HEK293 (cell line): ENCODE measurements at regions not wholly inside any gene's neighbourhood (a gene's known extent, or its start where the extent isn't known, plus 50 kb on each side); places are given as distances from the start of the nearest gene placed in this dataset.

Source experiments
- BCL6B ChIP-seq: fragments of 450-650 bp; formaldehyde crosslinking; IDR thresholded peaks from 2 replicates; pipeline ENCODE4 v1.5.1; 2017; ENCODE audit warnings: missing biosample characterization, missing genetic modification characterization
- CTCF ChIP-seq: fragments of 450-650 bp; formaldehyde crosslinking; IDR thresholded peaks from 2 replicates; pipeline ENCODE4 v1.5.1; 2016; ENCODE audit warnings: missing biosample characterization, missing genetic modification characterization
- KLF17 ChIP-seq: fragments of 450-650 bp; formaldehyde crosslinking; IDR thresholded peaks from 2 replicates; pipeline ENCODE4 v1.5.1; 2016; ENCODE audit warnings: missing biosample characterization, missing genetic modification characterization
- KLF8 ChIP-seq: fragments of 450-650 bp; formaldehyde crosslinking; IDR thresholded peaks from 2 replicates; pipeline ENCODE4 v1.5.1; 2016; ENCODE audit warnings: missing biosample characterization, missing genetic modification characterization
- MYNN ChIP-seq: fragments of 450-650 bp; formaldehyde crosslinking; IDR thresholded peaks from 2 replicates; pipeline ENCODE4 v1.5.1; 2016; ENCODE audit warnings: missing biosample characterization, missing genetic modification characterization, borderline replicate concordance
- REPIN1 ChIP-seq: fragments of 450-650 bp; formaldehyde crosslinking; IDR thresholded peaks from 2 replicates; pipeline ENCODE4 v1.5.1; 2017; ENCODE audit warnings: missing biosample characterization, missing genetic modification characterization, low read depth
- SP7 ChIP-seq: fragments of 450-650 bp; formaldehyde crosslinking; IDR thresholded peaks from 2 replicates; pipeline ENCODE4 v1.5.1; 2016; ENCODE audit warnings: missing biosample characterization, missing genetic modification characterization
- TCF7L2 ChIP-seq: IDR thresholded peaks from 2 replicates; pipeline ENCODE4 v1.6.1; 2011; ENCODE audit warnings: low read depth, mild to moderate bottlenecking, inconsistent platforms, low read length, moderate library complexity, borderline replicate concordance
- ZNF133 ChIP-seq: fragments of 450-650 bp; formaldehyde crosslinking; IDR thresholded peaks from 2 replicates; pipeline ENCODE4 v1.5.1; 2016; ENCODE audit warnings: missing biosample characterization, missing genetic modification characterization
- ZNF148 ChIP-seq: fragments of 450-650 bp; formaldehyde crosslinking; IDR thresholded peaks from 2 replicates; pipeline ENCODE4 v1.5.0; 2017; ENCODE audit warnings: missing biosample characterization, missing genetic modification characterization, borderline replicate concordance
- ZNF157 ChIP-seq: fragments of 450-650 bp; formaldehyde crosslinking; IDR thresholded peaks from 2 replicates; pipeline ENCODE4 v1.5.1; 2016; ENCODE audit warnings: missing biosample characterization, missing genetic modification characterization
- ZNF175 ChIP-seq: fragments of 450-650 bp; formaldehyde crosslinking; IDR thresholded peaks from 2 replicates; pipeline ENCODE4 v1.5.1; 2016; ENCODE audit warnings: missing biosample characterization, missing genetic modification characterization
- ZNF202 ChIP-seq: fragments of 450-650 bp; formaldehyde crosslinking; IDR thresholded peaks from 2 replicates; pipeline ENCODE4 v1.5.1; 2016; ENCODE audit warnings: missing biosample characterization, missing genetic modification characterization, borderline replicate concordance
- ZNF266 ChIP-seq: fragments of 450-650 bp; formaldehyde crosslinking; IDR thresholded peaks from 2 replicates; pipeline ENCODE4 v1.5.1; 2016; ENCODE audit warnings: missing biosample characterization, missing genetic modification characterization, low read depth
- ZNF311 ChIP-seq: fragments of 450-650 bp; formaldehyde crosslinking; IDR thresholded peaks from 2 replicates; pipeline ENCODE4 v1.5.1; 2017; ENCODE audit warnings: missing biosample characterization, missing genetic modification characterization, borderline replicate concordance
- ZNF398 ChIP-seq: fragments of 450-650 bp; formaldehyde crosslinking; IDR thresholded peaks from 2 replicates; pipeline ENCODE4 v1.5.1; 2017; ENCODE audit warnings: missing biosample characterization, missing genetic modification characterization
- ZNF518A ChIP-seq: fragments of 450-650 bp; formaldehyde crosslinking; conservative IDR thresholded peaks from 2 replicates; pipeline ENCODE4 v1.5.1; 2016; ENCODE audit warnings: low read depth, missing biosample characterization, missing genetic modification characterization
- ZNF558 ChIP-seq: fragments of 450-650 bp; formaldehyde crosslinking; IDR thresholded peaks from 2 replicates; pipeline ENCODE4 v1.5.1; 2016; ENCODE audit warnings: missing biosample characterization, missing genetic modification characterization
- ZNF629 ChIP-seq: fragments of 450-650 bp; formaldehyde crosslinking; IDR thresholded peaks from 2 replicates; pipeline ENCODE4 v1.5.1; 2017; ENCODE audit warnings: missing biosample characterization, missing genetic modification characterization
- ZNF670 ChIP-seq: fragments of 450-650 bp; formaldehyde crosslinking; IDR thresholded peaks from 2 replicates; pipeline ENCODE4 v1.5.1; 2016; ENCODE audit warnings: missing biosample characterization, missing genetic modification characterization, low read depth
- ZNF837 ChIP-seq: fragments of 450-650 bp; formaldehyde crosslinking; IDR thresholded peaks from 2 replicates; pipeline ENCODE4 v1.5.1; 2016; ENCODE audit warnings: missing biosample characterization, missing genetic modification characterization
- ZSCAN23 ChIP-seq: fragments of 450-650 bp; formaldehyde crosslinking; IDR thresholded peaks from 2 replicates; pipeline ENCODE4 v1.5.1; 2016; ENCODE audit warnings: missing biosample characterization, missing genetic modification characterization
- ZSCAN4 ChIP-seq: fragments of 450-650 bp; formaldehyde crosslinking; IDR thresholded peaks from 2 replicates; pipeline ENCODE4 v1.5.1; 2017; ENCODE audit warnings: missing biosample characterization, missing genetic modification characterization

- TF ChIP-seq ZNF133 (no peak), REPIN1 (tag by site-specific recombination) (no peak), ZNF157 (tag by site-specific recombination) (no peak), KLF17 (no peak), ZSCAN4 (tag by site-specific recombination) (no peak), ZNF148 (tag by site-specific recombination) (no peak), CTCF (no peak), ZNF202 (tag by site-specific recombination) (no peak), ZNF398 (tag by site-specific recombination) (0 out of 2 replicates have a peak, but pooled peaks have one; percentile 23), ZNF837 (no peak), ZNF558 (tag by site-specific recombination) (no peak), ZNF266 (tag by site-specific recombination) (no peak), SP7 (peak; percentile 77), BCL6B (no peak), ZSCAN23 (tag by site-specific recombination) (no peak), ZNF175 (no peak), TCF7L2 (0 out of 2 replicates have a peak, but pooled peaks have one; percentile 51), KLF8 (tag by site-specific recombination) (no peak), ZNF518A (no peak), MYNN (tag by site-specific recombination) (no peak), ZNF311 (tag by site-specific recombination) (no peak), ZNF629 (no peak), ZNF670 (tag by site-specific recombination) (no peak)
Observed at GRCh38 chr1:30384286-30385245, 338.8 kb downstream of the MATN1 start (continued).
